ENCODE measurements at regions not wholly inside any gene's neighbourhood (a gene's known extent, or its start where the extent isn't known, plus 50 kb on each side); places are given as distances from the start of the nearest gene placed in this dataset.

GRCh38 chr21:16358784-16359183 lies 629.0 kb downstream of the USP25 start:
- CTCF ChIA-PET, result no interaction called here
- H3K27me3 Mint-ChIP-seq, result no peaks in the 10 kb centered on the region
- H3K36me3 Mint-ChIP-seq (ENCODE audit: low read depth), result no peaks in the 10 kb centered on the region
- POLR2A ChIA-PET, result no interaction called here
- H3K27ac Mint-ChIP-seq, result no peak overlapping the region
- H3K4me3 Mint-ChIP-seq, result no peak overlapping the region
- H3K4me1 Mint-ChIP-seq, result no peaks in the 10 kb centered on the region
- peaks cover 7% of the 10 kb centered on the region for H3K9me3 Mint-ChIP-seq (ENCODE audit: low read depth)
- no peak for DNase-seq
- no peak for ATAC-seq
- intact Hi-C loops (cut with DNase I, micrococcal nuclease), result no loop called here

DNA sequence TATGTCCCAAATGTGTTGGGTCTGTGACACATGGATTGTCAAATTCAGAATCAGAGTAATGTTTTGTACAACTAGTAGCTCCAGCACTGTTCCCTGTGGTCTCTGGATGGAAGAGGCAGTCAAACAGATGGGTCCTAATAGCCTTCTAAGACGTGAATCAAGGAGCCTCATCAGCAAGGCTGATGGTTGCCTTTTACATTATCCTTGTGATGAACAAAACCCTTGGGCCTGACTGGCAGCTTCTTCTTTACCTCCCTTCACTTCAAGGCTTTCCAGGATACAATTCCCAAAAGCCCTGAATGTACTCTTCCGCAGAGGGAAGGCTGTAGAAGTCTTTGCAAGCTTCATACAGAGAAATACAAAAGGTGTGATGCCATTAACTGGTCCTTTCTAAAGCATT lies 633.3 kb downstream of the USP25 start:
- no peaks in the 10 kb centered on the region for H3K27me3 Mint-ChIP-seq
- H3K36me3 Mint-ChIP-seq (ENCODE audit: low read depth), result no peaks in the 10 kb centered on the region
- DNase-seq, result no peak
- no peaks in the 10 kb centered on the region for H3K4me1 Mint-ChIP-seq
- no peak overlapping the region for H3K27ac Mint-ChIP-seq
- ATAC-seq, result no peak
- POLR2A ChIA-PET, result no interaction called here
- intact Hi-C loops (cut with DNase I, micrococcal nuclease), result no loop called here
- CTCF ChIA-PET, result no interaction called here
- no peak overlapping the region for H3K4me3 Mint-ChIP-seq
- H3K9me3 Mint-ChIP-seq (ENCODE audit: low read depth), result peaks cover 7% of the 10 kb centered on the region

DNA sequence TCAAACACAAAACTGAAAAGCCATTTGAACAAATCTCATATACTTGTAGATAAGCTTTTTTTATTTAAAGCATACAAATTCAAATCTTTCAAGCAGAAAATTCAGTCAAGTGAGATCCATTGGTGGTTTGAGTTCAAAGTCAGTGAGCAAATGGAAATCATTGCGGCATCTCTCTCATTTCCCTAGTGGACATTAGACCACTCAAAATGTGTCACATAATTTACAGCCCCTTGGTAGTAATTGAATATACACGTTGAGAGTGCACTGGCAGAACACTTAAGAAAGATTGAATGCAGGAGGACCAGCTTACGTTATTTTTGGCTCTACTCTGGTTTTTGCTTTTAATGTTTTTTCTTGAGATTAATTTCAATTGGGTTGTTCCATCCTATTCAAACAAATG lies 633.7 kb downstream of the USP25 start:
- peaks cover 7% of the 10 kb centered on the region for H3K9me3 Mint-ChIP-seq (ENCODE audit: low read depth)
- CTCF ChIA-PET, result no interaction called here
- ATAC-seq, result no peak

GRCh38 chr21:16366207-16366606 lies 636.4 kb downstream of the USP25 start:
- intact Hi-C loops (cut with DNase I, micrococcal nuclease), result no loop called here
- Mint-ChIP-seq H3K4me3 (no peak overlapping the region), H3K9me3 (ENCODE audit: low read depth) (no peaks in the 10 kb centered on the region), H3K36me3 (ENCODE audit: low read depth) (no peaks in the 10 kb centered on the region), H3K27me3 (no peaks in the 10 kb centered on the region), H3K4me1 (no peaks in the 10 kb centered on the region), H3K27ac (no peak overlapping the region)
- ChIA-PET CTCF (interaction anchor here (1.7 kb wide), 1 partner anchor 9 kb away, joined by 4 read pairs; no protein-coding TSS in a partner anchor), POLR2A (interaction anchor here (0.5 kb wide), 1 partner anchor 825 kb away, joined by 10 read pairs; no protein-coding TSS in a partner anchor)
- no peak for ATAC-seq
- no peak for DNase-seq

More for the DNA sequence above, 633.7 kb downstream of the USP25 start:
- no peak overlapping the region for H3K27ac Mint-ChIP-seq
- DNase-seq, result no peak
- H3K27me3 Mint-ChIP-seq, result no peaks in the 10 kb centered on the region
- H3K36me3 Mint-ChIP-seq (ENCODE audit: low read depth), result no peaks in the 10 kb centered on the region
- intact Hi-C loops (cut with DNase I, micrococcal nuclease), result no loop called here
- POLR2A ChIA-PET, result no interaction called here
- H3K4me3 Mint-ChIP-seq, result no peak overlapping the region
- no peaks in the 10 kb centered on the region for H3K4me1 Mint-ChIP-seq

GRCh38 chr21:16367079-16367478 lies 637.3 kb downstream of the USP25 start:
- DNase-seq (no peak), ATAC-seq (no peak)
- Mint-ChIP-seq H3K36me3 (ENCODE audit: low read depth) (no peaks in the 10 kb centered on the region), H3K4me3 (no peak overlapping the region), H3K27me3 (no peaks in the 10 kb centered on the region), H3K27ac (no peak overlapping the region), H3K4me1 (no peaks in the 10 kb centered on the region), H3K9me3 (ENCODE audit: low read depth) (no peaks in the 10 kb centered on the region)
- ChIA-PET POLR2A (no interaction called here), CTCF (interaction anchor here (0.6 to 1.7 kb wide), 2 partner anchors 10 to 355 kb away, joined by 3 to 4 read pairs; no protein-coding TSS in a partner anchor)
- intact Hi-C loops (cut with DNase I, micrococcal nuclease), result no loop called here

- no peak overlapping the region for H3K27ac Mint-ChIP-seq
- no peaks in the 10 kb centered on the region for H3K9me3 Mint-ChIP-seq (ENCODE audit: low read depth)
- DNase-seq (no peak), ATAC-seq (no peak)
- no peaks in the 10 kb centered on the region for H3K36me3 Mint-ChIP-seq (ENCODE audit: low read depth)
- H3K27me3 Mint-ChIP-seq, result no peaks in the 10 kb centered on the region
- ChIA-PET CTCF (no interaction called here), POLR2A (no interaction called here)
- intact Hi-C loops (cut with DNase I, micrococcal nuclease), result no loop called here
- H3K4me3 Mint-ChIP-seq, result no peak overlapping the region
- H3K4me1 Mint-ChIP-seq, result no peaks in the 10 kb centered on the region
These were observed 640.4 kb downstream of the USP25 start for GRCh38 chr21:16370186-16370585.

- ChIA-PET CTCF (no interaction called here), POLR2A (no interaction called here)
- no peaks in the 10 kb centered on the region for H3K9me3 Mint-ChIP-seq (ENCODE audit: low read depth)
- H3K36me3 Mint-ChIP-seq (ENCODE audit: low read depth), result no peaks in the 10 kb centered on the region
- H3K27ac Mint-ChIP-seq, result no peak overlapping the region
- DNase-seq, result no peak
- intact Hi-C loops (cut with DNase I, micrococcal nuclease), result no loop called here
- no peak overlapping the region for H3K4me3 Mint-ChIP-seq
- no peak for ATAC-seq
- H3K27me3 Mint-ChIP-seq, result no peaks in the 10 kb centered on the region
- H3K4me1 Mint-ChIP-seq, result no peaks in the 10 kb centered on the region
These were observed 642.8 kb downstream of the USP25 start for GRCh38 chr21:16372586-16372985.

DNA sequence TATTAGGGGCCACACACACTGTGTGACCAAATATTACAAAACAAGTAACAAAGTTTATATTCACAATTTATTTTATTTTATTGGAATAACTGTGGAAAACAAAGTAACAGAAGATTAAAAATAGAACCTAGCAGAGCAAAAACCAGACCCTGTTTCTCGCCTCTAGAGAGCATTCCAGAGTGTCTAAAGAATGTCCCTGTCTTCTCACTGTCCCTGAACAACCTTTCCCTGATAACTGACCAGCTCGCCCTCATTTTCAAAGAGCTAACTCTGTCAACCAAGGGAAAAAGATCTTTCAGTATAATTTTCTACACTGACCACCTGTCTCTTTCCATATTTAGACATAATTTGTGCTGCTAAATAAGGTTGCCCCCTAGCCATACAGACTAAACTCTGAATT lies 646.9 kb downstream of the USP25 start:
- Mint-ChIP-seq H3K4me1 (no peaks in the 10 kb centered on the region), H3K9me3 (ENCODE audit: low read depth) (no peaks in the 10 kb centered on the region), H3K36me3 (ENCODE audit: low read depth) (no peaks in the 10 kb centered on the region), H3K27me3 (no peaks in the 10 kb centered on the region), H3K4me3 (no peak overlapping the region), H3K27ac (no peak overlapping the region)
- intact Hi-C loops (cut with DNase I, micrococcal nuclease), result no loop called here
- POLR2A ChIA-PET, result no interaction called here
- ATAC-seq (no peak), DNase-seq (no peak)
- CTCF ChIA-PET, result no interaction called here

DNA sequence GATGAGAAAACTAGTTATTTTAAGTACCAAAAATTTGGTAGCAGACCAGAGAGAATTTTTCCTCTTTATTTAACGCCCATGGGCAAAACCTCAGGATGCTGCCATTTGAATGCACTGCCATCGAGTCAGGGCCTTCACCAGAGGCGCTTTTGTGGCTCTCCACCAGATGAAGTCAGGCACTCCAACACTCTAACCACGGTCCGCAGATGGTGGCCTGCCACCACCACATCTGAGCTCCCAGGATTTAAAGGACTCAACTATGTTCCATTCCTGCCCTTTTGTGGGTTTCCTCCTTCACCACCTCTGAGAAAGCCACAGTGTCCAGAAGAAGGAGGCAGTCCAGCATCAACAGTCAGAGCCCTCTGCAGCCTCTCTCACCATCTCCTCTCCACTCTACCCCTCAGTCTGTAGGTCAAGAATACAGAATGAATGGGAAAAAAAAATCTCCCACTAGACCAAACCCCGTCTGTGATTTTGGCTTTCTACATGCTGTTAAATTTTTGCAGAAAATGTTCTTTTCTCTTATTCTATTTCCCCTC lies 647.4 kb downstream of the USP25 start:
- DNase-seq (no peak), ATAC-seq (no peak)
- CTCF ChIA-PET, result no interaction called here
- Mint-ChIP-seq H3K27ac (no peak overlapping the region), H3K27me3 (no peaks in the 10 kb centered on the region), H3K9me3 (ENCODE audit: low read depth) (no peaks in the 10 kb centered on the region), H3K4me3 (no peak overlapping the region), H3K36me3 (ENCODE audit: low read depth) (no peaks in the 10 kb centered on the region), H3K4me1 (no peaks in the 10 kb centered on the region)
- intact Hi-C loops (cut with DNase I, micrococcal nuclease), result no loop called here
- POLR2A ChIA-PET, result no interaction called here

DNA sequence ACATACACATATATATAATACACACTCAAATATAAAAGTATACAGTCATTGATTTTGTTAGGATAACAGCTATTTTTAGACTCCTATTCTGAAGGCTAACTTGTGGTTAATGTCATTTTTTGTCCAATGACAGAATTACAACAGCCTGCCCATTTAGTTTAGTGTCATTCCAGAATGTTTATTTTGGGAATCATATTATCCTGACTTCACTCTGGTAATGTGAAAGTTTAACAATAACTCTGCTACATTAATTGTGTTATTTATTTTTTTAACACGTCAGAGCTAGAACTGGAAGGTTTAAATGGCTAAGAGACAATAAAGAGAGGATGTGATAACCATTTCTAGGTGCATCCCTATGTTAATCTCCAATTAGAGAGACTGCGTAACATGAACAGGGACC lies 648.1 kb downstream of the USP25 start:
- ATAC-seq, result no peak
- no peak for DNase-seq
- Mint-ChIP-seq H3K4me3 (no peak overlapping the region), H3K27me3 (no peaks in the 10 kb centered on the region), H3K27ac (no peak overlapping the region), H3K4me1 (no peaks in the 10 kb centered on the region), H3K9me3 (ENCODE audit: low read depth) (no peaks in the 10 kb centered on the region), H3K36me3 (ENCODE audit: low read depth) (no peaks in the 10 kb centered on the region)
- CTCF ChIA-PET, result interaction anchor here (0.6 kb wide), 1 partner anchor 48 kb away, joined by 3 read pairs; no protein-coding TSS in a partner anchor
- intact Hi-C loops (cut with DNase I, micrococcal nuclease), result no loop called here
- POLR2A ChIA-PET, result no interaction called here

GRCh38 chr21:16378525-16378924 lies 648.7 kb downstream of the USP25 start:
- Mint-ChIP-seq H3K4me1 (no peaks in the 10 kb centered on the region), H3K36me3 (ENCODE audit: low read depth) (no peaks in the 10 kb centered on the region), H3K27ac (no peak overlapping the region), H3K27me3 (no peaks in the 10 kb centered on the region), H3K9me3 (ENCODE audit: low read depth) (no peaks in the 10 kb centered on the region), H3K4me3 (no peak overlapping the region)
- DNase-seq (no peak), ATAC-seq (no peak)
- intact Hi-C loops (cut with DNase I, micrococcal nuclease), result no loop called here
- ChIA-PET CTCF (interaction anchor here (0.6 kb wide), 1 partner anchor 49 kb away, joined by 3 read pairs; no protein-coding TSS in a partner anchor), POLR2A (no interaction called here)

DNA sequence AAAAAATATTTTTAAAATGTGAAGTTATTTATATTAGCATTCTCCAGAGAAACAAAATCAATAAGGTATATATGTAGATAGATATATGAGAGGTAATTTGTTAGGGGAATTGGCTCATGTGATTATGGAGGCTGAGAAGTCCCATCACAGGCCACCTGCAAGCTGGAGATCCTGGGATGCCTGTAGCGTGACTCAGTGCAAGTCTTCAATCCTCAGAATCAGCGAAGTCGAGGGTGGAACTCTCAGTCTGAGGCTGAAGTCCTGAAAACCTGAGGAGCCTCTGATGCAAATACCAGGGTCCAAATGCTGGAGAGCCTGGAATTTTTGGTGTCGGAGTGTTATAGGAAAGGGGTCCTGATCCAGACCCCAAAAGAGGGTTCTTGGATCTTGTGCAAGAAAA lies 658.5 kb downstream of the USP25 start:
- Mint-ChIP-seq H3K4me3 (no peak overlapping the region), H3K9me3 (ENCODE audit: low read depth) (peaks cover 4% of the 10 kb centered on the region), H3K27ac (no peak overlapping the region), H3K27me3 (no peaks in the 10 kb centered on the region), H3K4me1 (no peaks in the 10 kb centered on the region), H3K36me3 (ENCODE audit: low read depth) (no peaks in the 10 kb centered on the region)
- intact Hi-C loops (cut with DNase I, micrococcal nuclease), result no loop called here
- ATAC-seq (no peak), DNase-seq (no peak)
- CTCF ChIA-PET, result no interaction called here
- POLR2A ChIA-PET, result no interaction called here
